Activated CD8-positive, alpha-beta memory T cell treated with anti-CD3 and anti-CD28 coated beads, Interleukin-2, amount 50 U/mL, for 4 hours (primary cell): ENCODE measurements at regions not wholly inside any gene's neighbourhood (a gene's known extent, or its start where the extent isn't known, plus 50 kb on each side); places are given as distances from the start of the nearest gene placed in this dataset.
"Not testable (repeated sequence)": the region's sequence is repeated elsewhere in the genome, so short reads cannot be mapped to it uniquely, and the experiment has no call there.

Source experiments
- DNase-seq: peaks from one replicate; pipeline ENCODE4 v3.0.0-alpha.2; 2020

DNA sequence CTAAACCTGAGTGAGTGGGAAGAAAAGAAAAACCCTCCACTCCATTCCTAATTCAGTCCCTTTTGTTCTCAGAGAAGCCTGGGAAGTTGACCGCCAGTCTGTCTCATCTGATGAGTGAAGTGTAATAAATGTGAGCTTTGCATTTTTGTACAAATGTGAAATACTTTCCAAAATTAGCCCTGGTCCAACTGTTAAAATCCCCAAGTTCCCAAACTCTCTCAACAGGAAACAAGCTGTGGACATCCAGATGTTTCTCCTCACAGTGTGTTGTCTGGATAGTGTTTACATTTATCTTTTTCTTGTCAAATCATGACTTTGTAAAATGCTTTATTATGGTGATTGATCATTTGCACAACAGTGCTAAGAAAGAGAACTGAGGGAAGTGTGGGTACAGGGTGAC is 145.1 kb downstream of the TM2D1 start:
- DNase-seq: no peak

DNA sequence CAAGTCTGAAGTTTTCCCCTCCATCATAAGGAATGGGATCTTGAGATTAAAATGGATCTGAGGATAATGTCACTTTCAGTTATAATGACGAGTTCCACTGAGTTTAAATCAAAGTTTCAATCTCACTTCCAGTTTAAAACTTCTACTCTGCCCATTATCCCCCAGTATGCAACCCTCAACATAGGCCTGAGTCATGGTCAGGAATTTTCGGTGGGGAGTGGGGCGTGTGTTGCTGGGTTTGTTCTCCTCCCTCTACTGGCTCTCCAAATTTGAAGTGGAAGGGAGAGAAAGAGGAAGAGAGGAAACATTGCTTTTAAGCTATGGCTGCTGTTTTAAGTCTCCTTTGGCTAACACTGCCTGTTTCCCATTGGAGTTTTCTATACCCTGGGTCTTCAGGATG is 152.9 kb downstream of the TM2D1 start:
- DNase-seq: no peak

DNA sequence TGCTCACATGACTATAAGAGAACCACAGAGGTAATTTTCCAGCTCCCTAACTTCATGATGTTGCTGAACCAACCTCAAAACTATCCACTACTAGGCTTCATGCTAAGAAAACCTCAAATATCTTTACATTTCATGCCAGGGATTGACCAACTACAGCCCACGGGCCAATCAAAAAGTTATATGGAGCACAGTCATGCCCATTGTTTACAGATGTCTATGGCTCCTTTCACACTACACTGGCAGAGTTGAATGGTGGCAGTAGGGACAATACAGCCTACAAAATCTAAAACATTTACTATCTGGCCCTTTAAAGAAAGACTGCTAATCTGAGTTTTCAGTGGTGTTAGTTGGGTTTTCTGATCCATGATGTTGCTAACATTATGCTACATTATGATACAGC is 154.8 kb downstream of the TM2D1 start:
- DNase-seq: no peak

DNA sequence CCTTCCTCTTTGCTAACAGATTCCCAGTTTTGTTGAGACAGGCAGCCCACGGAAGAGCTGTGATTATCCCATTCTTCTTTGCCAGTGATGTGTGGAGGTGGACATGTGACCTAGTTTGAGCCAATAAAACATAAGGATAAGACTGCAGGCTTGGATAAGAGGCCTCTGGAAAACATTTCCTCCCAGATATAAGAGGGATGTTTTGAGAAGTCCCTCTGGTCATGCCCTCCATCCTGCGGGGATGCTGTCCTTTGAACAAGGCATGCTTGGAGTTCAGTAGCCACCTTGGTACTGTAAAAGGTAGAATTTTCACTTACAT is 155.7 kb downstream of the TM2D1 start:
- no peak for DNase-seq

DNA sequence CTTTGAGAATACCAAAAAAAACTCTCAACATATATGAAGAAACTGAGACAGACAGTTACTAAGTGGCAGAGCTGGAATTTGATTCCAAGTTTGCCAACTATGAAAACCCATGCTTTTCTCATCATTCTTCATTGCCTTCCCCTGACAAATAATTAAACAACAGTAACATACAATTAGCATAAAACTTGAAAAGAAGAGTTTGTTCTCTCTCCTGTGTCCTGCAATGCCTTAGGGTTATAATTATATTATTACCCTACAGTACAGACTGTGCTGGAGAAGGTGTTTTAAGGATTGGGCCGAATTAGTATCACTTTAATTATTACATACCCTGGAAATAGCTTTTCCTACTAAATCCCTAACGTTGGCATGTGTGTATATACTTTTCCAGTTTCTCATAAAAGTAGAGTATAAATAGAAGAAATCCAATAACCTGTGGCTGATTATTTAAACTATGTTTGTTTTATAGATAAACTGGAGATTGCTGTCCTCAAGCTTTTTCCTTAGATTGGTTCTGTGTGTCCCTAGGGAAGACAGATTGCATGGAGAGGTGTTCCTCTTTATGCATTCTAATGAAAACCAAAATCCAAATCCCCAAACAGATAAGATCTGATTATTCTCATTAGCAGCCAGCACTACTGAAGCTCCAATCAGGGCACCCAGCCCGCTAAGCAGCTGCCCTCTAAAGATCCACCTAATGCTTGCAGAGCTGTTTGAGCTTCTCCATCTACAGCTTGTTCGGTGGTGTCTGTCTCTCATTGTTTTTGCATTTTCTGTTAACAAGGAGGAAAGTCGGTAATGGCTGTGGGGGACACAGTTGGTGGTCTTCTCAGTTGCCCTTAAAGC is 156.3 kb downstream of the TM2D1 start:
- DNase-seq: no peak

DNA sequence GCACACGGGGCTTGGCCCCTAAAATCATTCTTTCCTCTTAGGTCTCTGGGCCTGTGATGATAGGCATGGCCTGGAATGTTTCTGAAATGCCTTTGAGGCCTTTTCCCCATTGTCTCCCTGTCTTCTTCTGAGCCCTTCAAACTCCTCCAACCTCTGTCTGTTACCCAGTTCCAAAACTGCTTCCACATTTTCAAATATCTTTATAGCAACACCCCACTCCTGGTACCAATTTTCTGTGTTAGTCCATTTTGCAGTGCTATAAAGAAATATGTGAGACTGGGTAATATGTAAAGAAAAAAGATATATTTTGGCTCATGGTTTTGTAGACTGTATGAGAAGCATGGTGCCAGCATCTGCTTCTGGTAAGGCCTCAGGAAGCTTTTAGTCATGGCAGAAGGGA is 158.8 kb downstream of the TM2D1 start:
- DNase-seq: no peak

DNA sequence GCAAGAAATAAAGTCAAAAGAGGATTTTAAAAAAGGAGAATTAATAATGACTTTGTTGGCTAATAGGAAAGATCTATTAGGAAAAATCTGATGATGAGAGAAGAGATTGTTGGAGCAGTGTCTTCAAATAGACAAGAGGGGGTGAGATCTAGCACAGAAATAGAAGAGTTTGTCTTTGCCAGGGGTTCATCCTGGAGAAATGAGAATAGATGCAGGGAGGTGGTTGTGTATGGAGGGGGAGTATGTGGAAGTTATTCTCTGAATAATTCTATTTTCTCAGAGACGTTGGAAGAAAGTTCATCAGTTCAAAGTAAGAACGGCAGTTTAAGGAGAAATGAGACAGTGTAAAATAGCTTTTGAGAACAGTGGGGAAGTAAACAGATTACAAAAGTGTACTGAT is 161.3 kb downstream of the TM2D1 start:
- DNase-seq: no peak

DNA sequence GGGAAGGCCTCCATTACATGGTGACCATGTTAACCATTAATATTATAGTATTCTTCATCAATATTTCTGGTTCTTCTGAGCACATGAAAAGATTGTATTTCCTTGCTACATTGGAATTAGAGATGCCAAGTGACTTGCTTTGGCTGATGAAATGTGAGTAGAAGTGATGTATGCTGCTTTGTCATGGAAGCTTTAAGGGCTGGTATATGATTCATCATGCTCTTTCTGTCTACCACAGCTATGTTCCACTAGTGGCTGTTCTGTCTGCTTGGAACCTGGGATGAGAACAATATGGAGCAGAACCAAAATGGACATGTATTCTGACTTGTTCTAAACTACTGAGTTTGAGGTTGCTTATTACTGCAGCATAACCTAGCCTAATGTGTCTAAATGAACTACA is 163.3 kb downstream of the TM2D1 start:
- DNase-seq: no peak

DNA sequence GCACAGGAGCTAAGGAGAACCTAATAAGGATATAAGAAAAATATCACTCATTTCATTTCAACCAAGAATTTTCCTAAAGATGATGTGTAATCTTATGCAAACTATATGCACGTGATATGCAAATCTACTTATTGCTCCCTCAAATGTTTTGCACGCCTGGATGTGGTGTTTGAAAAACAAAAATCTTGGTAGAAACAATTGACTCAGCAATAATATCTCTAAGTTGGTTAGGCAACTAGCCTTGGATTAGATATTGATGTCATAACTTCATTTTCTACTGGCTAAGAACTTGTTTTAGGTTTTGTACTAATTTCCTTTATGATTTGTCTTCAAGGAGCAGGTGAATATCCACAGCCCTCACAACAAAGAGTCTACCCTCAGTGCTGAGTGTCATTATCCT is 164.6 kb downstream of the TM2D1 start:
- no peak for DNase-seq

DNA sequence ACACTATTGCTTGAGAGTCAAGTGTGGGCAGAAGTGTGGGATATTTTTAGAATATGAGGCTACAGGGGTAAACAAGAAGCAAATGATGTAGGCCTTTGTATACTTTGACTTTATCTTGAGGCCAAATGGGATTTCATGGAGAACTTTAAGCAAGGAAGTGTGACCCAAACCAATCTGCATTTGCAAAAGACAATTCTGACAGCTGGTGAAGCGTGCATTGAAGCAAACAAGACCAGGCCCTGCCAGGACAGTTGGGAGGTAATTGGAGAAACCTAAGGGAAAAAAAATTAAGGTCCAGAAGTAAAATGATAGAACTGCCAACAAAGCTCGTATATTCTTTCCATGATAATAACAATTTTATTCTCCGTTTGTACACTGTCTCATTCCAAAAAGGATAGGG is 168.3 kb downstream of the TM2D1 start:
- DNase-seq: no peak

DNA sequence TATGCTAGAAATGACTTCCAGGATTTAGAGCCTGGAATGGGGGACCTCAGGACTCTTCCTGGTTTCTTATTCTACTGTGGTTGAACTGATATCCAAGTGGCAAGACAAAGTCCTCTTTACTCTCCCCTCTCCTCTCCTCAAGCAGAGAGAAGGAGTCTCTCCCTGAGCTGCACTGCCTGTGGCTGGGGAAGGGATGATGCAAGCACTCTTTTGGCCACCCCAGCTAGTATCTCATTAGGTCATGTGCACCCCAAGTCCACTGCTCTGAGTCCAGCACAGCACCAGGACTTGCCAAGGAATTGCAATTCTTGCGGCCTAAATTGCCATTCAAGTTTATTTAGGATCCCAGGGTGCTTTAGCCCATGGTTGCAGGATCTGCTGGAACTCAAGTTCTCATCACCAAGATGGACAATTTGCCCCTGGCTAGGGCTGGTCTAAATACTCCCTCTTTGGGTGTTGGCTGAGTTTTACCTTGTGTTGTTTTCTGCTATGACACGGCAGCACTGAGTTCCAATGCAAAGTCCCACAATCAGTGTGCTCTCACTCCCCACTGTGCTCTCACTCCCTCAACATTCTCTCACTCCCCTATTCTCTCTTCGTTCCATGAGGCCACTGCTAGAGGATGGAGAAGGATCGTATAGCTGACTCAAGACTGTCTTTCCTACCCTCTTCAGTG is 172.2 kb downstream of the TM2D1 start:
- DNase-seq: no peak

DNA sequence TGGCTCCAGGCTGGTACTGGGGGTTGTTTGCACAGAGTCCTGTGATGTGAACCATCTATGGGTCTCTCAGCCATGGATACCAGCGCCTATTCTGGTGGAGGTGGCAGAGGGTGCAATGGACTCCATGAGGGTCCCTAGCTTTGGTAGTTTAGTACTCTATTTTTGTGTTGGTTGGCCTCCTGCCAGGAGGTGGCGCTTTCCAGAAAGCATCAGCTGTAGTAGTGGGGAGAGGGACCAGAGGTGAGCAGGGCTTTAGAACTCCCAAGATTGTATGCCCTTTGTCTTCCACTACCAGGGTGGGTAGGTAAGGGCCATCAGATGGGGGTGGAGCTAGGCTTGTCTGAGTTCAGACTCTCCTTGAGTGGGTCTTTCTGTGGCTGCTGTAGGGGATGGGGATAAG is 177.6 kb downstream of the TM2D1 start:
- DNase-seq: not testable (repeated sequence)

DNA sequence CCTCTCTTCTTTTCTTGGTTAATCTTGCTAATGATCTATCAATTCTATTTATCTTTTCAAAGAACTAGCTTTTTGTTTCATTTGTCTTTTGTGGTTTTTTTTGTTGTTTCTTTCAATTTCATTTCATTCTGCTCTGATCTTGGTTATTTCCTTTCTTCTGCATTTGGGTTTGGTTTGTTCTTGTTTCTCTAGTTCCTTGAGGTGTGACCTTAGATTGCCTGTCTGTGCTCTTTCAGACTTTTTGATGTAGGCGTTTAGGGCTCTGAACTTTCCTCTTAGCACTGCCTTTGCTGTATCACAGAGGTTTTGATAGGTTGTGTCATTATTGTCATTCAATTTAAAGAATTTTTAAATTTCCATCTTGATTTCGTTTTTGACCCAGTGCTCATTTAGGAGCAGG is 180.1 kb downstream of the TM2D1 start:
- not testable (repeated sequence) for DNase-seq

DNA sequence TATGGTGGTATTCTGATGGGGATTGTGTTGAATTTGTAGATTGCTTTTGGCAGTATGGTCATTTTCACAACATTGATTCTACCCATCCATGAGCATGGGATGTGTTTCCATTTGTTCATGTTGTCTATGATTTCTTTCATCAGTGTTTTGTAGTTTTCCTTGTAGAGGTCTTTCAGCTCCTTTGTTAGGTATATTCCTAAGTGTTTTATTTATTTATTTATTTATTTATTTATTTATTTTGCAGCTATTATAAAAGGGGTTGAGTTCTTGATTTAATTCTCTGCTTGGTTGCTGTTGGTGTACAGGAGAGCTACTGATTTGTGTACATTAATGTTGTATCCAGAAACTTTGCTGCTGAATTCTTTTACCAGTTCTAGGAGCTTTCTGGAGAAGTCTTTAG is 181.4 kb downstream of the TM2D1 start:
- DNase-seq: not testable (repeated sequence)

DNA sequence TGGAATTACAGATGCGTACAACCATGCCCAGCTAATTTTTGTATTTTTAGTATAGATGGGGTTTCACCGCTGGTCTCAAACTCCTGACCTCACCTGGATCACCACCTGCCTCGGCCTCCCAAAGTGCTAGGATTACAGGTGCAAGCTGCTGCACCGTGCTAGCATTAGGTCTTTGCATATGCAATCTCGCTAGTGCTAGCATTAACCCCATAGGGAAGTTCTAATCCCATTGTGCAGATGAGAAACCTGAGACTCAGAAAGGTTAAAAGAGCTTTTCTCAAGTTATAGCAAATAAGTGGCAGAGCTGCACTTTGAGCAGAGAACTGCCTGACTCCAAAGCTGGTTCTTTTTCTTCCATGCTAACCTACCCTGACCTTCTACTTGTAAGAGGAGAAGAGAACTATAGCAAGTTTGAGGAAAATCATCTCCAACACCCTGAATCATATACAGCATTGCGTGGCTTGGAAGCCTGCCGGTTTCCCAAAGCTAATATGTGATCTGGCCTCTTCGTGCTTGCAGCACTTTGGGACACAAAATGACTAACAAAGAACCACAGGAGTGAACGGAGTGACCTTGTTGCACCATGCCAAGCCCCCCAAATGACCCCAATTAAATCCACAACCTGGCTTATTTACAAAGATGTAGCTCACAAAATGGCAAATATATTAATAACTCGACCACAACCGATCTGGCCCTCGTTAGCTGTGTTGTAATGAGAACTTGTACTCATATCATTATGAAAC is 185.1 kb downstream of the TM2D1 start:
- no peak for DNase-seq

DNA sequence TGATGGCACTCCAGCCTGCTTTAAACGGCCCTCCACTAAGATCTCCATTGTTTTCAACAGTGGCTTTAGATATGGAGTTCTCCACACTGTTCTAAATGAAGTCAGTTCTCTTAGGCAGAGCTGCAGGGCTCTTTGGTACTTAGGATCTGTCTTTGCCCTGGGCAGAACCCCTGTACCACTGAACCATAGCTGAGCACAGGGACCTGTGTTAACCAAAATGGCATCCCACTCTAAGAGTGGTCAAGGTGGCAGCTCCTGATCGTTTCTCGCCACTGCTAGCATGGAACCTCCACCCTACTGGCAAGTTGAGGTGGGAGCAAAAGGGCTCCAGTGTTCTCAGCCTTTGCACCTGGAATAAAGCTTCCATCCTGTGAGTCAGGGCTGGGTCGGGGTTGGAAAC is 186.7 kb downstream of the TM2D1 start:
- no peak for DNase-seq

DNA sequence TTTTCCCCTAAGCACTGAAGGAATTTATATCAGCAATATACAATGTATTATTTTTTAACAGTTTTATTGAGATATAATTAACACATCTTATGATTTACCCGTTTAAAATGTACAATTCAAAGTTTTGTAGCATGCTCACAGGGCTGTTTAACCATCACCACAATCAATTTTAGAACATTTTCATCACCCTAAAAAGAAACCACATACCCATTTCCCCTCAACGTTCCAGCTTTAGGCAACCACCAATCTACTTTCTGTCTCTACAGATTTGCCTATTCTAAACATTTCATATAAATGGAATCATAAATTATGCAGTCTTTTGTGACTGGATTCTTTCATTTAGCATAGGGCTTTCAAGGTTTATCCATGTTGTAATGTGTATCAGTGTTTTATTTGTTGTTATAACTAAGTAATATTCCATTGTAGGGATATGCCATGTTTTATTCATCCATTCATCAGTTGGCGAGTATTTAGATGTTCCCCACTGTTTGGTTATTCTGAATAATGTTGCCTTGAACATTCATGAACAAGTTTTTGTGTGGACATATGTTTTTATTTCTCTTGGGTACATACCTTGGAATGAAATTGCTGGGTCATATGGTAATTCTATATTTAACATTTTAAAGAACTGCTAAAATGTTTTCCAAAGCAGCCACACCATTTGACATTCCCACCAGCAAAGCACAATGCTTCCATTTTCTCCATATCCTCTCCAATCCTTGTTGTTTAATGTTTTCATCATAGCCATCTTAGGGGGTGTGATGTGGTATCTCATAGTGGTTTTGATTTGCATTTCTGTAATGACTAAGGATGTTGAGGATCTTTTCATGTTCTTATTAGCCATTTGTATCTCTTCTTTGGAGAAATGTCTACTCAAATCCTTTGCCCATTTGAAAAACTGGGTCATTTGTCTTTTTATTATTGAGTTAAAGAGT is 188.5 kb downstream of the TM2D1 start:
- DNase-seq: no peak

DNA sequence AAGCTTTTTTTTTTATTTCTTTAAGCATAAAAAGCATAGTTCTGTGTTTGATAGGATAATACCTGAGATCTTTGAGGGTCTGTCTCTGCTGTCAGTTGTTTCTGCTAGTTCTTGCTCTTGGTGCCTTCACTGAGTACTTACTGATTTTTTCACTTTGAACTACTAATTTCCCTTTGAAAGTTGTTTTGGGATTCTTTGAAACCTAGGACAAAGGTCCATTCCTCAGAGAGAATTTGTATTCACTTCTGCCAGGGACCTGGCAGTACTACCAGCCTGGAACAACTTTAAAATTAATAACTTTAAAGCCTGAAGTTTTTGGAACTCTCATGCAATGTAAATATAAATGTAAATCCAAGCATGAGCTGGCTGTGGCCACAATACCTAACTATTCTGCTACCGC is 190.1 kb downstream of the TM2D1 start:
- DNase-seq: no peak

DNA sequence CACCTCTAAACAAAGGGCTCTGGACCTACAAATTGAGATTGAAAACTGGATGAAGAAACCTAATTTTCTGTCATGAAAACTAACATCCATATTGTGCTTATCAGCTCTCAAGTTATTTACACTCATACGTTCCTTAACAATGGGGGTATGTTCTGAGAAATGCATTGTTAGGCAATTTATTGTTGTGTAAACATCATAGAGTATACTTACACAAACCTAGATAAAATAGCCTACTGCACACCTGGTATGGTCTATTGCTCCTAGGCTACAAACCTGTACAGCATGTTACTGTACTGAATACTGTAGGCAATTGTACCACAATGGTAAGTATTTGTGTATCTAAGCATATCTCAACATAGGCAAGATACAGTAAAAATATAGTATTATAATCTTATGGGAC is 191.4 kb downstream of the TM2D1 start:
- no peak for DNase-seq

DNA sequence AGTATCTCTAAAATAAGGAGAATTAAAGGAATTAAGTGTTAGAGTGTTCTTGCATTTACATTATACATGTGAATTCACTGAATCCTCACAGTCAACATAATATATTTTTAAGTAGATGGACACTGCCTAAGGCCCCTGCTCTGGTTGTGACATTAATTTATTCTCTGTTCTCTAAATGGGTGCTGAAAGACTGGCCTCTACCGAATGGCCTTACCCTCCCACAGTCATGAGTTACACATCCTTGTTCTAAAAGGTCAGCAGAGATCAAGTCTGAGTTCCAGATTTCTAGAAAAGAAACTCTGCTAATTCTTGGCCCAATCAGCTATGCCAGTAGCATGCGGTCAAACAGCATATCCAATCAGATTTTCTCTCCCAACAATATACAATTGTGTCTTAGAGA is 193.2 kb downstream of the TM2D1 start:
- no peak for DNase-seq

DNA sequence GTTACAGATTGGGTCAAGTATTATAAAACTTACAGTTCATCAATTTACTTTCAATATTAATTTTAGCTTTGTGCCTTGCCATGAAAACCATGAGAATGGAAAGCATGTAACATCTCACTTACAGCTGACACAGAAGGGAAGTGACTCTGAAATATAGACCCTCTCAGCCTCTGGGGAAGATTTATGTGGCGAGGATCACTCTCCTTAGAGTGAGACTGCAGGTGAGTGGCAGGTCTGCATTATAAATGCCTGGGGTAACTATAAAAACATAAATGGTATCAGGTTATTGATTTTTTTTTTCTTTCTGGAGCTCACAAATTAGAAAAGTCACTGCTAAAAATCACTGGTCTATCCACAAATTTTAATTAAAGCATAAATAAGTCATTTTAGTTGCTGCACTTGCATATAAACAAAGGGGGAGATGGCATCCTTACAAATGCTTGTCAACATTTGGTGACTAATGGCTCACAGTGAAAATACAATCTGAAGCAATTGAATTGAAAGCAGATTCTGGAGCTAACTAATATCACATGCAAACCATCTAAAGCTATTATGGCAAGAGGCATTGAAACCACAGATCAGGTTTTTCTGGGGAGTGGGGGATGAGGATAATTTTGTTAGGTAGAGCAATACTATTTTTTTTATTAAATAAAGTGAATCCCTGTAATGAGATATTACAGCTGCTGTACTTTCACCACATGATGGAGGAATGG is 200.9 kb downstream of the TM2D1 start:
- no peak for DNase-seq

DNA sequence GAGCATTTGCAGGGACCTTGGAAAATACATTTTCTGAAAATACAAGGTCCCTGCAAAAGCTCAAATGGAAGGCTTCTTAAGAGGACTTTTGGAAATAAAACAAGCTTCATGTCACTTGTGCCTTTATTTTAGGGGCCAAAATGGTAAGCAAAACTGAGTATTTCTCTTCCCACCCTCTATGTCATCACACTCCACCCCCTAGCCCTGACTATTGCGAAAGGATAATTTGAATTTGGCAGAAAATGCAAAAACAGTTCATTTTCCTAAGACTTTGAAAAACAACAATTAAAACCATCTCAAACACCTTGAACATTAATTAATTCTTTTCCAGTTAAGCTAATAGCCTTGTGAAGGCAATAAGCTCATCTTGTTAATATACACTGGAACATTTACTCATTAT is 201.7 kb downstream of the TM2D1 start:
- DNase-seq: no peak
